ENCODE measurements at regions not wholly inside any gene's neighbourhood (a gene's known extent, or its start where the extent isn't known, plus 50 kb on each side); places are given as distances from the start of the nearest gene placed in this dataset.
"Not testable (repeated sequence)": the region's sequence is repeated elsewhere in the genome, so short reads cannot be mapped to it uniquely, and the experiment has no call there.

GRCh38 chr2:123618642-123619041 is 406.4 kb upstream of the CNTNAP5 start:
- DNase-seq, result not testable (repeated sequence)

- no peak for DNase-seq
Measured at GRCh38 chr2:123624816-123625215, 400.3 kb upstream of the CNTNAP5 start.

- no peak for DNase-seq
Measured at GRCh38 chr2:123636232-123636631, 388.9 kb upstream of the CNTNAP5 start.

- DNase-seq, result no peak
Measured at GRCh38 chr2:123640685-123641335, 384.3 kb upstream of the CNTNAP5 start.

GRCh38 chr2:123644053-123644452 is 381.0 kb upstream of the CNTNAP5 start:
- DNase-seq, result no peak

- no peak for DNase-seq
Measured at GRCh38 chr2:123648016-123648415, 377.1 kb upstream of the CNTNAP5 start.

GRCh38 chr2:123648956-123649355 is 376.1 kb upstream of the CNTNAP5 start:
- DNase-seq, result no peak

- no peak for DNase-seq
Measured at GRCh38 chr2:123651151-123651550, 373.9 kb upstream of the CNTNAP5 start.

GRCh38 chr2:123652320-123652719 is 372.8 kb upstream of the CNTNAP5 start:
- DNase-seq, result no peak

- DNase-seq, result no peak
Measured at GRCh38 chr2:123656590-123656989, 368.5 kb upstream of the CNTNAP5 start.

- no peak for DNase-seq
Measured at GRCh38 chr2:123659120-123659519, 366.0 kb upstream of the CNTNAP5 start.

- no peak for DNase-seq
Measured at GRCh38 chr2:123670286-123670685, 354.8 kb upstream of the CNTNAP5 start.

- not testable (repeated sequence) for DNase-seq
Measured at GRCh38 chr2:123683797-123684196, 341.3 kb upstream of the CNTNAP5 start.

- DNase-seq, result no peak
Measured at GRCh38 chr2:123687064-123687463, 338.0 kb upstream of the CNTNAP5 start.

- no peak for DNase-seq
Measured at GRCh38 chr2:123688231-123688940, 336.7 kb upstream of the CNTNAP5 start.

- no peak for DNase-seq
Measured at GRCh38 chr2:123692121-123692520, 333.0 kb upstream of the CNTNAP5 start.

GRCh38 chr2:123693836-123694235 is 331.3 kb upstream of the CNTNAP5 start:
- DNase-seq, result no peak

- no peak for DNase-seq
Measured at GRCh38 chr2:123695426-123695825, 329.7 kb upstream of the CNTNAP5 start.

- no peak for DNase-seq
Measured at GRCh38 chr2:123696021-123696420, 329.1 kb upstream of the CNTNAP5 start.

GRCh38 chr2:123696799-123697410 is 328.2 kb upstream of the CNTNAP5 start:
- no peak for DNase-seq

GRCh38 chr2:123715467-123715982 is 309.6 kb upstream of the CNTNAP5 start:
- no peak for DNase-seq

GRCh38 chr2:123717636-123718334 is 307.3 kb upstream of the CNTNAP5 start:
- no peak for DNase-seq

- peak; percentile 79 for DNase-seq
Measured at GRCh38 chr2:123720760-123721159, 304.3 kb upstream of the CNTNAP5 start.
